ENCODE measurements at regions not wholly inside any gene's neighbourhood (a gene's known extent, or its start where the extent isn't known, plus 50 kb on each side); places are given as distances from the start of the nearest gene placed in this dataset.

DNA sequence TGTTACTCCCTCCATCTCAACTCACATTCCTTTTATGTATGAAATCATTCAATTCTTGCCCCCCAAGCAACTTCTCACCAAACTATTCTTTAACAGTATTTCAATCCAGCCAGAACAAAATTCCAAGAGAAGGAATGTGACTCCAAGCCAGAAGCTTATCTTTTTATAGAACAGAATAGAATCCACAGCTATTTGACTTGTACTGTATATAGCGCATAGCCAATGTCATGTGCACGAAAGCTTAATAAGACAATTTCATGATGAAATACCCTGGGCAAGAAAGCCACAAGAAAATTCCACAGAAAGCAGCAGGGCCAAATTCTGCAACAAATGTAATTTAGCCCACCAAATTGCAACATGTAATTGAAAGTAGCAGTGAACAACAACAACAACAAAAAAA, 127.6 kb upstream of the UBE2E2 start:
- TF ChIP-seq, protein P1, sequence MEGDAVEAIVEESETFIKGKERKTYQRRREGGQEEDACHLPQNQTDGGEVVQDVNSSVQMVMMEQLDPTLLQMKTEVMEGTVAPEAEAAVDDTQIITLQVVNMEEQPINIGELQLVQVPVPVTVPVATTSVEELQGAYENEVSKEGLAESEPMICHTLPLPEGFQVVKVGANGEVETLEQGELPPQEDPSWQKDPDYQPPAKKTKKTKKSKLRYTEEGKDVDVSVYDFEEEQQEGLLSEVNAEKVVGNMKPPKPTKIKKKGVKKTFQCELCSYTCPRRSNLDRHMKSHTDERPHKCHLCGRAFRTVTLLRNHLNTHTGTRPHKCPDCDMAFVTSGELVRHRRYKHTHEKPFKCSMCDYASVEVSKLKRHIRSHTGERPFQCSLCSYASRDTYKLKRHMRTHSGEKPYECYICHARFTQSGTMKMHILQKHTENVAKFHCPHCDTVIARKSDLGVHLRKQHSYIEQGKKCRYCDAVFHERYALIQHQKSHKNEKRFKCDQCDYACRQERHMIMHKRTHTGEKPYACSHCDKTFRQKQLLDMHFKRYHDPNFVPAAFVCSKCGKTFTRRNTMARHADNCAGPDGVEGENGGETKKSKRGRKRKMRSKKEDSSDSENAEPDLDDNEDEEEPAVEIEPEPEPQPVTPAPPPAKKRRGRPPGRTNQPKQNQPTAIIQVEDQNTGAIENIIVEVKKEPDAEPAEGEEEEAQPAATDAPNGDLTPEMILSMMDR (conservative IDR thresholded peaks at IDR 0.05; ENCODE audit: low read depth, low read length), result no peak
- no peak for TF ChIP-seq EZH2 (IDR thresholded peaks at IDR 0.05; ENCODE audit: low read length, unreplicated experiment)
